H1 (cell line): ENCODE measurements at regions not wholly inside any gene's neighbourhood (a gene's known extent, or its start where the extent isn't known, plus 50 kb on each side); places are given as distances from the start of the nearest gene placed in this dataset.

Experiments
- CTCF ChIA-PET: fragments of 300-600 bp; sonication (Branson Sonifier 250); formaldehyde crosslinking; loops from one replicate; lab custom pipeline; 2021; ENCODE audit not compliant: partially characterized antibody; lab: Charles Lee
- POLR2A ChIA-PET: fragments of 300-600 bp; sonication (Branson Sonifier 250); formaldehyde crosslinking; loops from one replicate; lab custom pipeline; 2021; ENCODE audit warnings: inconsistent platforms; ENCODE audit not compliant: partially characterized antibody; lab: Charles Lee
- DNase-seq, 2 experiments: peaks; one replicate each; pipeline versions ENCODE4 v3.0.0 to v3.0.0-alpha.2; 2010 to 2022; ENCODE audit warnings: low spot score in 2 of 2, low read depth in 1 of 2, mixed read lengths in 1 of 2
- FAIRE-seq: peaks from 2 replicates; lab custom pipeline; 2011; peaks lifted over from hg19 to GRCh38; lab: Jason Lieb, UNC
- H2AFZ ChIP-seq: 2 replicates; pipeline ENCODE4 v1.8.1; 2012; ENCODE audit warnings: low read length, inconsistent platforms
- H2AK5ac ChIP-seq: 2 replicates; pipeline ENCODE4 v1.6.1; 2013; ENCODE audit warnings: low read depth, low read length
- H2BK120ac ChIP-seq: replicated peaks from 2 replicates; pipeline ENCODE3; 2013; ENCODE audit warnings: low read depth, low read length, inconsistent platforms
- H2BK12ac ChIP-seq: 2 replicates; pipeline ENCODE4 v1.6.1; 2013; ENCODE audit warnings: low read depth, low read length
- H2BK15ac ChIP-seq: 2 replicates; pipeline ENCODE4 v1.6.1; 2013; ENCODE audit warnings: low read length
- H2BK20ac ChIP-seq: 2 replicates; pipeline ENCODE4 v1.6.1; 2013; ENCODE audit warnings: low read length
- H2BK5ac ChIP-seq: 2 replicates; pipeline ENCODE4 v1.6.1; 2013; ENCODE audit warnings: low read depth, low read length
- H3K14ac ChIP-seq: 2 replicates; pipeline ENCODE4 v1.6.1; 2013; ENCODE audit warnings: inconsistent platforms; ENCODE audit not compliant: insufficient read length
- H3K18ac ChIP-seq: 2 replicates; pipeline ENCODE4 v1.6.1; 2013; ENCODE audit warnings: low read length; ENCODE audit errors: extremely low read depth
- H3K23ac ChIP-seq: 2 replicates; pipeline ENCODE4 v1.6.1; 2013; ENCODE audit warnings: inconsistent platforms; ENCODE audit not compliant: insufficient read length
- H3K23me2 ChIP-seq: 2 replicates; pipeline ENCODE4 v1.6.1; 2013; ENCODE audit warnings: low read depth, low read length
- H3K27ac ChIP-seq: 2 replicates; pipeline ENCODE4 v1.6.1; 2011; ENCODE audit warnings: low read depth, low read length, inconsistent platforms
- H3K27me3 ChIP-seq, 4 experiments: replicated peaks in 1 of 4; 1 replicate in 1 of 4; 2 replicates in 3 of 4; pipeline versions ENCODE4 v1.6.1 to v1.8.1; 2011 to 2013; ENCODE audit warnings: low read length in 3 of 4, mild to moderate bottlenecking in 3 of 4, inconsistent platforms in 2 of 4, mixed read lengths in 2 of 4, moderate library complexity in 1 of 4; ENCODE audit not compliant: control insufficient read depth in 3 of 4, insufficient read depth in 3 of 4; ENCODE audit errors: extremely low read depth in 1 of 4
- H3K36me3 ChIP-seq, 4 experiments: 2 replicates each; pipeline versions ENCODE4 v1.6.1 to v1.8.1; 2011 to 2013; ENCODE audit warnings: mild to moderate bottlenecking in 4 of 4, low read length in 3 of 4, moderate library complexity in 2 of 4, control low read depth in 1 of 4, inconsistent platforms in 1 of 4; ENCODE audit not compliant: insufficient read depth in 4 of 4, control insufficient read depth in 2 of 4
- H3K4ac ChIP-seq: replicated peaks from 2 replicates; pipeline ENCODE3; 2013; ENCODE audit warnings: low read length, low read depth, mixed read lengths, inconsistent platforms; ENCODE audit not compliant: insufficient read length
- H3K4me1 ChIP-seq, 4 experiments: replicated peaks in 1 of 4; 1 replicate in 1 of 4; 2 replicates in 3 of 4; pipeline versions ENCODE4 v1.6.1 to v1.8.1; 2011 to 2013; ENCODE audit warnings: low read length in 3 of 4, inconsistent platforms in 2 of 4, mixed read lengths in 1 of 4; ENCODE audit not compliant: insufficient read depth in 4 of 4, control insufficient read depth in 3 of 4
- H3K4me2 ChIP-seq, 2 experiments: 2 replicates each; pipeline versions ENCODE4 v1.6.1 to v1.8.1; 2011 to 2013; ENCODE audit warnings: low read depth in 2 of 2, low read length in 2 of 2, control low read depth in 1 of 2, inconsistent platforms in 1 of 2, mild to moderate bottlenecking in 1 of 2; ENCODE audit not compliant: insufficient read depth in 1 of 2
- H3K4me3 ChIP-seq, 4 experiments: fragments of 200-600, 300-600 bp in 1 of 4; sonication (generic), shearing (Covaris generic), sonication (Bioruptor Twin) in 1 of 4; 2 replicates each; pipeline versions ENCODE4 v1.5.1 to v1.8.1; 2011 to 2016; ENCODE audit warnings: low read length in 4 of 4, low read depth in 3 of 4, control low read depth in 2 of 4, inconsistent platforms in 2 of 4, mild to moderate bottlenecking in 2 of 4, mixed read lengths in 1 of 4, moderate library complexity in 1 of 4; ENCODE audit not compliant: insufficient read depth in 2 of 4; ENCODE audit errors: extremely low read depth in 1 of 4
- H3K56ac ChIP-seq: replicated peaks from 2 replicates; pipeline ENCODE3; 2013; ENCODE audit warnings: low read depth, mild to moderate bottlenecking, mixed read lengths, low read length, inconsistent platforms; ENCODE audit not compliant: insufficient read length
- H3K79me1 ChIP-seq: 2 replicates; pipeline ENCODE4 v1.6.1; 2013; ENCODE audit warnings: low read depth, low read length, control low read depth
- H3K79me2 ChIP-seq, 2 experiments: 2 replicates each; pipeline versions ENCODE4 v1.6.1 to v1.8.1; 2012 to 2013; ENCODE audit warnings: low read length in 2 of 2, mild to moderate bottlenecking in 2 of 2, inconsistent platforms in 1 of 2; ENCODE audit not compliant: insufficient read depth in 2 of 2, control insufficient read depth in 1 of 2
- H3K9ac ChIP-seq, 4 experiments: replicated peaks in 1 of 4; 1 replicate in 1 of 4; 2 replicates in 3 of 4; pipeline versions ENCODE4 v1.6.1 to v1.8.1; 2011 to 2013; ENCODE audit warnings: low read depth in 3 of 4, low read length in 3 of 4, control low read depth in 2 of 4, mild to moderate bottlenecking in 2 of 4, moderate library complexity in 2 of 4, inconsistent platforms in 1 of 4; ENCODE audit errors: extremely low read depth in 1 of 4
- H3K9me3 ChIP-seq, 2 experiments: 2 replicates each; pipeline versions ENCODE4 v1.6.1 to v1.8.1; 2012 to 2013; ENCODE audit warnings: mild to moderate bottlenecking in 2 of 2, moderate library complexity in 2 of 2, control low read depth in 1 of 2, inconsistent platforms in 1 of 2, low read depth in 1 of 2, low read length in 1 of 2, mixed read lengths in 1 of 2; ENCODE audit not compliant: insufficient read depth in 2 of 2
- H4K20me1 ChIP-seq, 2 experiments: replicated peaks in 1 of 2; 2 replicates each; pipeline versions ENCODE3 to v1.8.1; 2011 to 2013; ENCODE audit warnings: inconsistent platforms in 2 of 2, low read length in 2 of 2, mild to moderate bottlenecking in 1 of 2; ENCODE audit not compliant: insufficient read depth in 2 of 2, control insufficient read depth in 1 of 2
- H4K5ac ChIP-seq: 2 replicates; pipeline ENCODE4 v1.6.1; 2013; ENCODE audit warnings: low read length, low read depth, mixed read lengths, inconsistent platforms; ENCODE audit not compliant: insufficient read length
- H4K8ac ChIP-seq: 2 replicates; pipeline ENCODE4 v1.8.0; 2013; ENCODE audit warnings: mild to moderate bottlenecking, moderate library complexity, low read length, inconsistent platforms; ENCODE audit not compliant: insufficient read depth; ENCODE audit errors: extremely low read depth
- H4K91ac ChIP-seq: replicated peaks from 2 replicates; pipeline ENCODE3; 2013; ENCODE audit warnings: low read length, mixed read lengths, inconsistent platforms; ENCODE audit not compliant: insufficient read length
- ATF2 ChIP-seq: IDR thresholded peaks from 2 replicates; pipeline ENCODE4 v1.6.1; 2012; ENCODE audit warnings: low read length, inconsistent platforms
- FOSL1 ChIP-seq: IDR thresholded peaks from 2 replicates; pipeline ENCODE4 v1.6.1; 2011; ENCODE audit warnings: mild to moderate bottlenecking, low read depth, low read length, moderate library complexity; ENCODE audit not compliant: insufficient read depth
- GTF2F1 ChIP-seq: IDR thresholded peaks from 2 replicates; pipeline ENCODE4 v1.6.1; 2012; ENCODE audit warnings: low read depth, low read length, improper control_type of control experiment, borderline replicate concordance
- JUN ChIP-seq: IDR thresholded peaks from 2 replicates; pipeline ENCODE4 v1.6.1; 2011; ENCODE audit warnings: low read depth, mild to moderate bottlenecking, improper control_type of control experiment, low read length
- KDM5A ChIP-seq: fragments of 200-600 bp; IDR thresholded peaks from 2 replicates; pipeline ENCODE4 v1.7.1; 2012; ENCODE audit warnings: mild to moderate bottlenecking, low read length, inconsistent platforms, mixed read lengths
- NRF1 ChIP-seq: IDR thresholded peaks from 2 replicates; pipeline ENCODE4 v1.6.1; 2011; ENCODE audit warnings: mild to moderate bottlenecking, low read depth, low read length, improper control_type of control experiment
- POLR2AphosphoS5 ChIP-seq: IDR thresholded peaks from 2 replicates; pipeline ENCODE4 v1.6.1; 2011; ENCODE audit warnings: low read depth, low read length
- RFX5 ChIP-seq: IDR thresholded peaks from 2 replicates; pipeline ENCODE4 v1.6.1; 2011; ENCODE audit warnings: low read depth, low read length, improper control_type of control experiment, borderline replicate concordance
- SAP30 ChIP-seq: fragments of 300-600 bp; sonication (generic); IDR thresholded peaks from 2 replicates; pipeline ENCODE4 v1.7.1; 2012; ENCODE audit warnings: low read length, moderate library complexity, mild to moderate bottlenecking, inconsistent platforms; ENCODE audit not compliant: insufficient read depth, insufficient replicate concordance
- SRF ChIP-seq: IDR thresholded peaks from 2 replicates; pipeline ENCODE4 v1.6.1; 2011; ENCODE audit warnings: mild to moderate bottlenecking, low read depth, low read length, moderate library complexity
- SUZ12 ChIP-seq: fragments of 200-600 bp; sonication (generic); IDR thresholded peaks from 2 replicates; pipeline ENCODE4 v1.6.1; 2012; ENCODE audit warnings: mild to moderate bottlenecking, inconsistent platforms, low read length, moderate library complexity, mixed read lengths
- TBP ChIP-seq: IDR thresholded peaks from 2 replicates; pipeline ENCODE4 v1.6.1; 2011; ENCODE audit warnings: low read depth, low read length, improper control_type of control experiment
- ZNF274 ChIP-seq: IDR thresholded peaks from 2 replicates; pipeline ENCODE4 v1.7.0; 2012; ENCODE audit warnings: low read length, borderline replicate concordance; ENCODE audit errors: extremely low read depth
- WGBS, 2 experiments: shearing (Covaris generic) in 1 of 2; methylation state at CpG; one replicate each; pipeline versions ENCODE4 v1.1.6 to v1.1.7; 2013 to 2015; ENCODE audit warnings: low lambda C conversion rate in 2 of 2, mixed read lengths in 2 of 2, inconsistent platforms in 1 of 2, low coverage in 1 of 2, missing lambda C conversion rate in 1 of 2; ENCODE audit not compliant: insufficient replicate concordance in 2 of 2, insufficient coverage in 1 of 2, insufficient read length in 1 of 2; ENCODE audit errors: extremely low coverage in 1 of 2, missing lambda C conversion rate in 1 of 2; 5-methylcytosine and 5-hydroxymethylcytosine counted together

GRCh38 chr2:128636802-128637147 is 318.1 kb upstream of the HS6ST1 start:
- ChIA-PET CTCF (interaction anchor here (2.4 kb wide), 1 partner anchor 78 kb away, joined by 7 read pairs; no protein-coding TSS in a partner anchor), POLR2A (interaction anchor here (1.6 kb wide), 1 partner anchor 9 kb away, joined by 3 read pairs; no protein-coding TSS in a partner anchor)
- Histone ChIP-seq H2BK12ac (peak overlapping the region; percentile 99), H4K5ac (no peak overlapping the region), H2BK15ac (peak overlapping the region; percentile 97), H4K8ac (no peak overlapping the region), H3K4me1 (peaks cover 17 to 37% (median 25%) of the 10 kb centered on the region in 4 experiments), H3K79me2 (no peaks in the 10 kb centered on the region), H4K20me1 (no peaks in the 10 kb centered on the region), H3K4me2 (no peak overlapping the region), H3K27ac (0 out of 2 replicates have a peak overlapping the region, but pooled peaks have one; percentile 22), H3K9ac (no peak overlapping the region), H3K36me3 (no peaks in the 10 kb centered on the region), H3K23ac (no peak overlapping the region), H3K4me3 (no peak overlapping the region), H2BK5ac (peak overlapping the region; percentile 93; the same call in 1 of the 2 replicates), H3K14ac (no peak overlapping the region), H3K27me3 (peaks cover 0 to 2% (median 0%) of the 10 kb centered on the region in 4 experiments; a peak in 2 of 7 replicates), H2AK5ac (peak overlapping the region; percentile 65; the same call in 1 of the 2 replicates), H3K79me1 (no peaks in the 10 kb centered on the region), H3K56ac (no peak overlapping the region), H3K9me3 (no peaks in the 10 kb centered on the region), H4K91ac (peak overlapping the region; percentile 32), H3K18ac (peak overlapping the region; percentile 33), H2AFZ (no peak overlapping the region), H3K23me2 (no peaks in the 10 kb centered on the region), H3K4ac (peak overlapping the region; percentile 79), H2BK120ac (peak overlapping the region; percentile 89), H2BK20ac (peak overlapping the region; percentile 98)
- 88% methylated on average over 5 of the region's 5 CpGs; no CpG with 5 or more reads in 1 of the 2 experiments for WGBS, 2 experiments
- FAIRE-seq (no peak), DNase-seq (peak in 1 of 2 experiments; percentile 38)
- no peak for TF ChIP-seq JUN
- TF ChIP-seq FOSL1: no peak
- no peak for TF ChIP-seq RFX5
- TF ChIP-seq SAP30: no peak
- TF ChIP-seq ATF2: no peak
- TF ChIP-seq KDM5A: no peak
- TF ChIP-seq GTF2F1: no peak
- TF ChIP-seq NRF1: no peak
- TF ChIP-seq ZNF274: no peak
- TF ChIP-seq POLR2AphosphoS5: no peak
- no peak for TF ChIP-seq SUZ12
- no peak for TF ChIP-seq TBP
- no peak for TF ChIP-seq SRF
